ENCODE measurements at regions not wholly inside any gene's neighbourhood (a gene's known extent, or its start where the extent isn't known, plus 50 kb on each side); places are given as distances from the start of the nearest gene placed in this dataset.

GRCh38 chr3:150183678-150184425 is 213.2 kb upstream of the PFN2 start (continued):
- TF ChIP-seq HSF1 (IDR thresholded peaks at IDR 0.05; ENCODE audit: low read depth, low read length) (no peak), GABPA (IDR thresholded peaks at IDR 0.05; ENCODE audit: low read depth) (no peak), RAD21 (IDR thresholded peaks at IDR 0.05; ENCODE audit: insufficient read depth, low read depth, low read length) (peak; percentile 82), NR2F1 (conservative IDR thresholded peaks at IDR 0.05) (no peak), ZNF217 (IDR thresholded peaks at IDR 0.05) (no peak), ZNF24 (IDR thresholded peaks at IDR 0.05) (no peak), BMI1 (IDR thresholded peaks at IDR 0.05; ENCODE audit: borderline replicate concordance) (no peak), SIX5 (IDR thresholded peaks at IDR 0.05; ENCODE audit: low read depth, low read length, severe bottlenecking) (no peak), NKRF (conservative IDR thresholded peaks at IDR 0.05) (no peak), MTA3 (IDR thresholded peaks at IDR 0.05; ENCODE audit: borderline replicate concordance, low read length) (no peak), JUNB (IDR thresholded peaks at IDR 0.05) (no peak), SUPT20H (IDR thresholded peaks at IDR 0.05; ENCODE audit: borderline replicate concordance, control insufficient read depth, low read depth, low read length) (no peak), SIN3A (IDR thresholded peaks at IDR 0.05; ENCODE audit: low read depth, low read length) (no peak), ZBTB11 (CRISPR knock-in tag; IDR thresholded peaks at IDR 0.05) (no peak), TAF1 (IDR thresholded peaks at IDR 0.05; ENCODE audit: borderline replicate concordance, low read depth, low read length) (no peak), LARP7 (IDR thresholded peaks at IDR 0.05) (no peak), DPF2 (IDR thresholded peaks at IDR 0.05) (no peak), EED (IDR thresholded peaks at IDR 0.05; ENCODE audit: low read depth) (no peak), SMARCA5 (IDR thresholded peaks at IDR 0.05) (no peak), CBFB (IDR thresholded peaks at IDR 0.05; ENCODE audit: low read depth) (no peak), SKIL (IDR thresholded peaks at IDR 0.05; ENCODE audit: low read depth, poor library complexity, severe bottlenecking) (no peak), NFIC (IDR thresholded peaks at IDR 0.05; ENCODE audit: low read depth, low read length) (no peak), ASH2L (IDR thresholded peaks at IDR 0.05; ENCODE audit: borderline replicate concordance, low read depth) (no peak), PAX8 (IDR thresholded peaks at IDR 0.05) (no peak)
